Tibial artery (tissue), 4 donors: ENCODE measurements at regions not wholly inside any gene's neighbourhood (a gene's known extent, or its start where the extent isn't known, plus 50 kb on each side); places are given as distances from the start of the nearest gene placed in this dataset.

ENCODE experiments used
- DNase-seq, 2 donors: peaks; one replicate each; pipeline ENCODE4 v3.0.0-alpha.2; 2019
- H3K27ac ChIP-seq, 2 donors: fragments of 200-600 bp; sonication (generic) in 1 of 2; 1 replicate in 1 of 2; 2 replicates in 1 of 2; pipeline ENCODE4 v1.5.1; 2018 to 2019; ENCODE audit warnings: mild to moderate bottlenecking in 1 of 2
- H3K27me3 ChIP-seq, 2 donors: fragments of 200-600 bp; sonication (generic) in 1 of 2; one replicate each; pipeline versions ENCODE4 v1.5.1 to v1.6.0; 2016 to 2019
- H3K36me3 ChIP-seq, 3 donors: fragments of 200-600 bp; sonication (generic) in 2 of 3; one replicate each; pipeline ENCODE4 v1.5.1; 2016 to 2019; ENCODE audit warnings: mild to moderate bottlenecking in 2 of 3
- H3K4me1 ChIP-seq, 4 donors: fragments of 200-600 bp; sonication (generic) in 2 of 4; 1 replicate in 3 of 4; 2 replicates in 1 of 4; pipeline ENCODE4 v1.5.1; 2016 to 2019
- H3K4me3 ChIP-seq, 2 donors: fragments of 200-600 bp; sonication (generic) in 1 of 2; 1 replicate in 1 of 2; 2 replicates in 1 of 2; pipeline ENCODE4 v1.5.1; 2018 to 2019; ENCODE audit warnings: mild to moderate bottlenecking in 2 of 2
- H3K9me3 ChIP-seq, 3 donors: fragments of 200-600 bp; sonication (generic) in 1 of 3; one replicate each; pipeline ENCODE4 v1.5.1; 2016 to 2019
- intact Hi-C: fragments of 100-400 bp; cut with DNase I; formaldehyde crosslinking; loops from one replicate; pipeline ENCODE4 v1.15.0; 2023; ENCODE audit warnings: low total_unique reads
- TF ChIP-seq, protein P1 (sequence below), 2 experiments: fragments of 200-600 bp in 1 of 2; fragments of 450-650 bp in 1 of 2; IDR thresholded peaks; one replicate each; pipeline ENCODE4 v1.5.1; 2017 to 2019; ENCODE audit warnings: antibody characterized with exemption in 2 of 2, mild to moderate bottlenecking in 1 of 2, moderate library complexity in 1 of 2

DNA sequence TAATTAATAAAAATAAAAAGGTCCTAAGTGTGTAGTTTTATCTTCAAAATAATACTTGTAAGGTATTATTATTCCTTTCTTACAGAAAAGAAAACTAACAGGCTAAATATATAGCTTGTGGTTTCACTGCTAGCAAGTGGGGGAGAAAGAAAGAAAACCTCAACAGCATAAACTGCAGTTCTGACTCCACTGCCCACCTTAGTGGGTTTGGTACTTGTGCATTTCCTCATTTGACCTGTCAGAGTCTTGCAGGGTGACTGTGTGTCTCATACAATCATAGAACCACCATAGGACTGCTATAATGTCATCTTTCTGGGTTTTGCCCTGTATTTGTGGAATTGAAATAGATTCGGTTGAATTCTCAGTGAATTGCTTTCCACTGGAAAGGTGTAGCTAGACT is 94.7 kb upstream of the PUDP start:
- Histone ChIP-seq H3K27me3 (no peaks in the 10 kb centered on the region), H3K9me3 (no peaks in the 10 kb centered on the region), H3K27ac (no peak overlapping the region), H3K4me1 (no peaks in the 10 kb centered on the region), H3K4me3 (no peak overlapping the region), H3K36me3 (no peaks in the 10 kb centered on the region)
- intact Hi-C loops: no loop called here
- no peak for DNase-seq
- TF ChIP-seq, protein P1, sequence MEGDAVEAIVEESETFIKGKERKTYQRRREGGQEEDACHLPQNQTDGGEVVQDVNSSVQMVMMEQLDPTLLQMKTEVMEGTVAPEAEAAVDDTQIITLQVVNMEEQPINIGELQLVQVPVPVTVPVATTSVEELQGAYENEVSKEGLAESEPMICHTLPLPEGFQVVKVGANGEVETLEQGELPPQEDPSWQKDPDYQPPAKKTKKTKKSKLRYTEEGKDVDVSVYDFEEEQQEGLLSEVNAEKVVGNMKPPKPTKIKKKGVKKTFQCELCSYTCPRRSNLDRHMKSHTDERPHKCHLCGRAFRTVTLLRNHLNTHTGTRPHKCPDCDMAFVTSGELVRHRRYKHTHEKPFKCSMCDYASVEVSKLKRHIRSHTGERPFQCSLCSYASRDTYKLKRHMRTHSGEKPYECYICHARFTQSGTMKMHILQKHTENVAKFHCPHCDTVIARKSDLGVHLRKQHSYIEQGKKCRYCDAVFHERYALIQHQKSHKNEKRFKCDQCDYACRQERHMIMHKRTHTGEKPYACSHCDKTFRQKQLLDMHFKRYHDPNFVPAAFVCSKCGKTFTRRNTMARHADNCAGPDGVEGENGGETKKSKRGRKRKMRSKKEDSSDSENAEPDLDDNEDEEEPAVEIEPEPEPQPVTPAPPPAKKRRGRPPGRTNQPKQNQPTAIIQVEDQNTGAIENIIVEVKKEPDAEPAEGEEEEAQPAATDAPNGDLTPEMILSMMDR (IDR thresholded peaks at IDR 0.05): no peak

DNA sequence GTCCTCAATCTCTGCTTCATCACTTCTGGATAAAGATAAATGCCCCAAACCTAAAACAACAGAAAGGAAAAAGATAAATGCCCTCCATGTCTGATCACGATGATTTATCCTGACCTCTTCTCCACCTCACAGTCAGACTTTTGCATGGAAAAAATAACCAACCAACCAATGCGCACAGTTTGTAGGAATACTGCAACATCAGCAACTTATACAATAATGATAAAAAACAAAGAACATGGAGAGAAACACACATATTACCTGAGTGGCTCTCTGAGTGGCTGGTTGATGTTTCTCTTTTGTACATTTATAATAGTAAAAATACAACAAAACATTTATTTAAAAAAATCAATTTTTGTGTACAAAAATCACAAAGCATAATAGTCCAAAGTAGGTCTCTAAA is 93.0 kb upstream of the PUDP start:
- no peak overlapping the region for H3K4me3 ChIP-seq
- intact Hi-C loops: no loop called here
- H3K27me3 ChIP-seq: no peaks in the 10 kb centered on the region
- DNase-seq: no peak
- no peaks in the 10 kb centered on the region for H3K36me3 ChIP-seq
- H3K9me3 ChIP-seq: no peaks in the 10 kb centered on the region
- TF ChIP-seq, protein P1 (IDR thresholded peaks at IDR 0.05): no peak
- no peak overlapping the region for H3K27ac ChIP-seq
- no peaks in the 10 kb centered on the region for H3K4me1 ChIP-seq

DNA sequence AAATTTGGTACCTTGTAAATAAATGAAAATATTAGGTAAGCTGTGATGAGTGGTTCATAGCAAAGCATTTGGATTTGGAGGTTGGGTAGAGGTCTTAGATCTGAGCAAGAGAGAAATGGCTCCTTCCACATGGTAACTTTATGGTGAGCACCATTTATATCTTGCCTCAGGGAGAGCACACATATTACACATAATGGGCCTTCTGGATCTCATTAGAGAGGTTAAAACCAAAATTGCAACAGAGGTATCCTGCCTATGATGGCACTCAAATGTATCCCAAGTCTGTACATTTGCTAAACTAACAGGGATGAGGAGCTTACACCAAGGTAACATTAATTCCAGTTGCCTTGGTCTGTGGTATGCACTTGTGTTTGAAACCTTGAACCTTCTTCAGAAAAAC is 87.1 kb upstream of the PUDP start:
- Histone ChIP-seq H3K27me3 (no peaks in the 10 kb centered on the region), H3K4me3 (no peak overlapping the region), H3K27ac (no peak overlapping the region), H3K9me3 (no peaks in the 10 kb centered on the region), H3K4me1 (no peaks in the 10 kb centered on the region), H3K36me3 (no peaks in the 10 kb centered on the region)
- TF ChIP-seq, protein P1 (IDR thresholded peaks at IDR 0.05): no peak
- intact Hi-C loops: no loop called here
- no peak for DNase-seq

DNA sequence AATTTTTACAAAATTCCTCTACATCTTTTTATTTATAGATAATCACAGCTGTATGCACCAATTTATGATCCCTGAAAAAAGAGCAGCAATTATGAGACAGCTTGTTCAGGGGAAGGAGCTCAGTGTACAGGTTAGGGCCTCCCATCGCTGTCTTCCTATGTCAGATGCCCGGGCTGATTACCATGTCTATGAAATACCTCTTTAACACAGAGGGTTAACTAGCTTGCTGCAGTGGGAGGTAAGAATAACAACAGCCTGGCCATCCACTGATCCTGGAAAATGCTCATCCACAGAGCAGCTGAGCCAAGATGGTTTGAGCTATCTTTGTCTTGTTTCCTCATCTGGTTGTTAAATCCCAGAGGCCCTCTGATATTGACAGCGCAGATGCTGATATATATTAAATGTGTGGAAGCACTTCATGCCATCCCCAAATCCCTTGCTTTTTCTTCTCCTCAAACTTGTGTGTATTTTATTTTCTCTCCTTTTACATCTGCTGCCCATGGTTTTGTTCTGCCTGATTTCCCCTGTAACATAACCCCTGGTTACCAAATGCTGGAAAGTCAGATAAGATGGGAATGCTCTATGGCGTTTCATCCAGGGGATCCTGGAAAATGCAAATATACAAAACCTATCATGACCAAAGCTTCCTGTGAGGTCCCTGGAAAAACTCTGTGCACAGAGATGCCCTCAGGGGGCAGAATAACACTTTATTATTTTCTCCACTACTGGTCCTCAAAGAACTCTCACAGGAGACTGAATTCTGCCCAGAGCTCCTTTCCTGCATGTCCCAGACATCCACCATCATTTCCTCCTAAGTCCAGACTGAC is 85.8 kb upstream of the PUDP start:
- no peaks in the 10 kb centered on the region for H3K9me3 ChIP-seq
- no peak overlapping the region for H3K27ac ChIP-seq
- TF ChIP-seq, protein P1 (IDR thresholded peaks at IDR 0.05): no peak
- H3K4me1 ChIP-seq: no peaks in the 10 kb centered on the region
- intact Hi-C loops: no loop called here
- H3K36me3 ChIP-seq: no peaks in the 10 kb centered on the region
- no peak overlapping the region for H3K4me3 ChIP-seq
- H3K27me3 ChIP-seq: no peaks in the 10 kb centered on the region
- no peak for DNase-seq

DNA sequence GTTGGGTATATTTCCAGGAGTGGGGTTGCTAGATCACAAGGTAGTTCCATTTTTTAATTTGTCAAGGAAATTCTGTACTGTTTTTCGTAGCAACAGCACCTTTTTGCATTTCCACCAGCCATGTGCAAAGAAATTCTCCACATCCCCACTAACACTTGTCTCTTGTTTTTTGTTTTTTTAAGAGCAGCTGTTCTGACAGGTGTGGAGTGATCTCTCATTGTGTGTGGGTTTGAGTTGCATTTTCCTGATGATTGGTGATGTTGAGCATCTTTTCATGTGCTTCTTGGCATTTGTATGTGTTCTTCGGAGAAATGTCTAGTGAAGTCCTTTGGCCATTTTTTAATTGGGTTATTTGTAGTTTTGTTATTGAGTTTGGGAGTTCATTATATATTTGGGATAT is 80.3 kb upstream of the PUDP start:
- Histone ChIP-seq H3K9me3 (no peaks in the 10 kb centered on the region), H3K27ac (no peak overlapping the region), H3K4me1 (no peaks in the 10 kb centered on the region), H3K36me3 (no peaks in the 10 kb centered on the region), H3K27me3 (no peaks in the 10 kb centered on the region), H3K4me3 (no peak overlapping the region)
- DNase-seq: no peak
- TF ChIP-seq, protein P1 (IDR thresholded peaks at IDR 0.05): no peak
- intact Hi-C loops: no loop called here
